ENCODE measurements at regions not wholly inside any gene's neighbourhood (a gene's known extent, or its start where the extent isn't known, plus 50 kb on each side); places are given as distances from the start of the nearest gene placed in this dataset.

DNA sequence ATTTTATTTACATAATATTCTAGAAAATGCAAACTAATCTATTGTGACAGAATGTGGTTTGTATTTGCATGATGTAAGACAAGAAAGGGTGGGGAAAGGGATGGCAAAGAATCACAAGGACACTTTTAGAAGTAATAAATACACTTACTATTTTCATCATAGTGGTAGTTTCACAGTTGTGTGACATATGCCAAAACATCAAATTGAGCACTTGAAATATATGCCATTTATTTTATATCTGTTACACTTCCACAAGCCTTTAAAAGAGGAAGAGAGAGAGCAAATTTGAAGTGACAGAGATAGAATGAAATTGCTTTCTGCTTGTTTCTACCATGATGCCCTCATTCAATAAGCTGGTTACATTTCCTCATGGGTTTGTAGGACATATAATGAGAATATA is 230.0 kb upstream of the NWD2 start:
- DNase-seq = no peak
- Histone ChIP-seq H3K27ac (ENCODE audit: insufficient read depth, low read length, poor library complexity, severe bottlenecking) (no peak overlapping the region), H3K4me1 (ENCODE audit: control insufficient read depth, insufficient read depth, low read length, poor library complexity, severe bottlenecking) (no peaks in the 10 kb centered on the region), H3K4me3 (ENCODE audit: insufficient read depth, low read depth, low read length, poor library complexity, severe bottlenecking) (no peak overlapping the region), H3K9me3 (ENCODE audit: control insufficient read depth, low read length) (no peaks in the 10 kb centered on the region), H3K27me3 (replicated peaks; ENCODE audit: control insufficient read depth, insufficient read depth, low read length, poor library complexity, severe bottlenecking) (no peaks in the 10 kb centered on the region), H3K36me3 (ENCODE audit: control insufficient read depth, insufficient read depth, low read length) (no peaks in the 10 kb centered on the region)

DNA sequence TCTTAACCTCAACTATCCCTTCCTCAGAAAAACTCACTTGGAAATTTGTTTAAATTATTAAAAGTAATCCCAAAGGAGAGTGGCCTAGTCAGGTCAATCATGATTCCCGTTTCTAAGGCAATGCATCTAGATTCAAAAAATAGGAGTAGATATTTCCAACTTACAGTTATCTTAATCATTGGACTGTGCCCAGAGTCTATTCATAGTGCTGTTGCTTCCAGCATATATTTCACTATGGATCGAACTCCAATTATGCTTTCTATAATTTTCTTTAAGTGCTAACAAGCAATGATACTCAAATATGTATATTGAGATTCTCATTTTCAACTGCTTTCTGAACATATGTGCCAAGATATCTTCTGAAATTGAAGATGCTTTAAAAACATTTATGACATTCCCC is 229.2 kb upstream of the NWD2 start:
- H3K4me3 ChIP-seq (ENCODE audit: insufficient read depth, low read depth, low read length, poor library complexity, severe bottlenecking) = no peak overlapping the region
- H3K4me1 ChIP-seq (ENCODE audit: control insufficient read depth, insufficient read depth, low read length, poor library complexity, severe bottlenecking) = no peaks in the 10 kb centered on the region
- no peak overlapping the region for H3K27ac ChIP-seq (ENCODE audit: insufficient read depth, low read length, poor library complexity, severe bottlenecking)
- H3K9me3 ChIP-seq (ENCODE audit: control insufficient read depth, low read length) = no peaks in the 10 kb centered on the region
- no peak for DNase-seq
- no peaks in the 10 kb centered on the region for H3K36me3 ChIP-seq (ENCODE audit: control insufficient read depth, insufficient read depth, low read length)
- H3K27me3 ChIP-seq (replicated peaks; ENCODE audit: control insufficient read depth, insufficient read depth, low read length, poor library complexity, severe bottlenecking) = no peaks in the 10 kb centered on the region

DNA sequence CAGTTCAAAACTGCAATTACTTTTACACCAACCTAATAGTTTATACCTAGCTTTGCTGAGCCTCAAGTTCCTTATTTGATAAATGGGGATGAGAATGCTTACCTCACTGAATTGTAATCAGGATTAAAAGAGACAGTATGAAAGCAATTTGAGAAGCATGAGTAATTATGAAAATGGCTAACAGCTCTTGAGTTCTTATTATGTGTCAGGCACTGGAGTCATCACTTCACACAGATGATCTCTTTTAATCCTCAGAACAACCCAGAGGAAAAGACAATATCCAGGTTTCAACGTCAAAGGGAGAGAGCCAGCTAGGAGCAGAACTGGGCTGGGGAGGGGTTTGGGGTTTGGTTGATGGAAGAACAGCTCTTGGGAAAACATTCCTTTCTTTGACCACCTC is 221.0 kb upstream of the NWD2 start:
- Histone ChIP-seq H3K9me3 (ENCODE audit: control insufficient read depth, low read length) (no peaks in the 10 kb centered on the region), H3K36me3 (ENCODE audit: control insufficient read depth, insufficient read depth, low read length) (no peaks in the 10 kb centered on the region), H3K27ac (ENCODE audit: insufficient read depth, low read length, poor library complexity, severe bottlenecking) (no peak overlapping the region), H3K4me1 (ENCODE audit: control insufficient read depth, insufficient read depth, low read length, poor library complexity, severe bottlenecking) (no peaks in the 10 kb centered on the region), H3K4me3 (ENCODE audit: insufficient read depth, low read depth, low read length, poor library complexity, severe bottlenecking) (no peak overlapping the region), H3K27me3 (replicated peaks; ENCODE audit: control insufficient read depth, insufficient read depth, low read length, poor library complexity, severe bottlenecking) (no peaks in the 10 kb centered on the region)
- no peak for DNase-seq

DNA sequence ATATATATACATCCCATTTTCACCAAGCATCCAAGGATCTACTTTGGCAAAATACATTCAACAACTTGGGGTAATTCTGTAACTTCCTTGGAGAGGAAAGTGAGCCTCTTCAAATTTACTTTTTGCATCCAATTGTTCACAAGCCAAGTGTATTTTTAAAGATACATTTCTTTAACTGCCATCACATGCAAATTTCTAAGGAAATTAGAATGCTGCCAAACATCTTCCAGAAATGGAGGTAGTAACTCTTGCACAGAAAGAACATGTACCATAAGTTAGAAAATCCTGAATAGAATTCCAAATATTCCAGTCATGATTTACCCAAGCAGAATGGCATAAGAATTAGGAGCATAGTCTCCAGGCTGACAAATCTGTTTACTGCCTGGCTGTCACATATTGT is 220.5 kb upstream of the NWD2 start:
- Histone ChIP-seq H3K36me3 (ENCODE audit: control insufficient read depth, insufficient read depth, low read length) (no peaks in the 10 kb centered on the region), H3K9me3 (ENCODE audit: control insufficient read depth, low read length) (no peaks in the 10 kb centered on the region), H3K27ac (ENCODE audit: insufficient read depth, low read length, poor library complexity, severe bottlenecking) (no peak overlapping the region), H3K27me3 (replicated peaks; ENCODE audit: control insufficient read depth, insufficient read depth, low read length, poor library complexity, severe bottlenecking) (no peaks in the 10 kb centered on the region), H3K4me1 (ENCODE audit: control insufficient read depth, insufficient read depth, low read length, poor library complexity, severe bottlenecking) (no peaks in the 10 kb centered on the region), H3K4me3 (ENCODE audit: insufficient read depth, low read depth, low read length, poor library complexity, severe bottlenecking) (no peak overlapping the region)
- no peak for DNase-seq

DNA sequence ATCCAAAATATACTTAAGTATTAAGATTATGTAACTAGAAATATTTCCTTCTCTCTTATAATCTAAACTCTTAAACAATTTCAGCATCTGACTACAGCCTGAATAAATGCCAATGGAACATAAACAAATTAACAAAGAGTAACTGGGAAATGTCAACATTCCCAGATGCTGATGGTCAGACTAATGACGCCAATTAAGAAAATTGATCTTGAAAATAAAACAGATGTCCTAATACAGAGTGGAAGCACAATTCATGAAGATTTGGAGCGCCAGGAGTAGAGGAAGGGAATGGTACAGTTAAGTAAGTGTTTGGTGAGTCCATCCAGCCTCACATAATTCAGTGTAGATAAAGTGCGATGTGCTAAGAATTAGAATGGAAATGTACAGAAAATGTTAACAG is 203.7 kb upstream of the NWD2 start:
- Histone ChIP-seq H3K27ac (ENCODE audit: insufficient read depth, low read length, poor library complexity, severe bottlenecking) (no peak overlapping the region), H3K9me3 (ENCODE audit: control insufficient read depth, low read length) (no peaks in the 10 kb centered on the region), H3K4me1 (ENCODE audit: control insufficient read depth, insufficient read depth, low read length, poor library complexity, severe bottlenecking) (no peaks in the 10 kb centered on the region), H3K36me3 (ENCODE audit: control insufficient read depth, insufficient read depth, low read length) (no peaks in the 10 kb centered on the region), H3K27me3 (replicated peaks; ENCODE audit: control insufficient read depth, insufficient read depth, low read length, poor library complexity, severe bottlenecking) (no peaks in the 10 kb centered on the region), H3K4me3 (ENCODE audit: insufficient read depth, low read depth, low read length, poor library complexity, severe bottlenecking) (no peak overlapping the region)
- DNase-seq = no peak

DNA sequence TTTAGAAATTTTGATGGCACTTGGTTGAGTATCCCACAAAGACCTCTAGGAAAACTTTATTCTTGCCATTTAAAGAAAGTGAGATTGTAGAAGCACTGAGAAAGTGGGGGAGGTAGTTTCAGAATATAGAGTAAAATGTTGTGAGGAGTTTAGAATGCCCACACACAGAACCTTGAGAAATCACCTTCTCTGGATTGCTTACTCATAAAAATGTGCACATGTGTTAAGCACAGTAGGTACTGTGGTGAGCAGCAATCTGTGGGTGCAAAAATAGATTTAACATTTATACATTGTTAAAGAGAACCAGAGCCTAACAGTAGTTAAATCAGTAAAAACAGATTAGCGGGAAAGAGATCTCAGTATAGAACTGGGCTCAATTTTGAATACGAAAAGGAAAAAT is 201.2 kb upstream of the NWD2 start:
- DNase-seq = no peak
- Histone ChIP-seq H3K27ac (ENCODE audit: insufficient read depth, low read length, poor library complexity, severe bottlenecking) (no peak overlapping the region), H3K36me3 (ENCODE audit: control insufficient read depth, insufficient read depth, low read length) (no peaks in the 10 kb centered on the region), H3K4me1 (ENCODE audit: control insufficient read depth, insufficient read depth, low read length, poor library complexity, severe bottlenecking) (no peaks in the 10 kb centered on the region), H3K27me3 (replicated peaks; ENCODE audit: control insufficient read depth, insufficient read depth, low read length, poor library complexity, severe bottlenecking) (no peaks in the 10 kb centered on the region), H3K4me3 (ENCODE audit: insufficient read depth, low read depth, low read length, poor library complexity, severe bottlenecking) (no peak overlapping the region), H3K9me3 (ENCODE audit: control insufficient read depth, low read length) (no peaks in the 10 kb centered on the region)

DNA sequence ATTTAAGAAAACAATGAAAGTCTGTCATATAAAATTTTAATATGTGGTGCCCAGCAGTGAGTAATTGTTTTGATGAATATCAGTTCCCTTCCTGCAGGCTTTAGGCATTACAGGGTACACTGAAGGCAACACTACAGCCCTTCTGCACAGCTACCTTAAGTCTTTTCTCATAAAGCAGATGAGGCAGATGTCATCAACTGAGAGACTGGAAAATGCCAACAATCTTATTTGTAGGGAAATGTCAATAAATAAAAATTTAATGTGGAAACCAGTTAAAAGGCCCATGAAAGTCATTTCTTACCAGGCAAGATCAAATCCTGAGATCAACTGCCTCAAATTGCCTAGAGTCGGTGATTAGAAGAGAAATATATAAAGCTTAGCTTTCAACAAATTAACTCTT is 193.4 kb upstream of the NWD2 start:
- no peak overlapping the region for H3K27ac ChIP-seq (ENCODE audit: insufficient read depth, low read length, poor library complexity, severe bottlenecking)
- no peak for DNase-seq

DNA sequence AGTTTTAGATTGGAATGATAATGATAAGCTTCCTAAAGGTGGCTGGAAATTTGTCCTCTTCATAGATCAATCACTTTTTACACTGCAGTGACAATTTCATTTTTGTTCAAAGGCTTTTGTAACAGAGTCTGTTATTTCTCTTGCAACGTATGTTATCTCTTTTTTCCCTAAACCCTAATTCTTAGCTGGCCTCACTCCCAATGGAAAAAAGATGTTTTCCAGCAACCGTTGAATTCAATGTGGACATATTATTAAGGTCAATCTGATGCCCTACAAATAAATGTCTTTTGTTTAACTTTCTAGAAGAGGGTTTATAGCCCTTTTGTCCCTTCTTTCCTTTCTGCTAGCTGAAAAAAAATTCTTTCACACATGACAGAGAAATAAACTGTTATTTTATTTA is 192.7 kb upstream of the NWD2 start:
- H3K27ac ChIP-seq (ENCODE audit: insufficient read depth, low read length, poor library complexity, severe bottlenecking) = no peak overlapping the region
- H3K27me3 ChIP-seq (replicated peaks; ENCODE audit: control insufficient read depth, insufficient read depth, low read length, poor library complexity, severe bottlenecking) = no peaks in the 10 kb centered on the region
- no peak overlapping the region for H3K4me3 ChIP-seq (ENCODE audit: insufficient read depth, low read depth, low read length, poor library complexity, severe bottlenecking)
- no peaks in the 10 kb centered on the region for H3K4me1 ChIP-seq (ENCODE audit: control insufficient read depth, insufficient read depth, low read length, poor library complexity, severe bottlenecking)
- H3K9me3 ChIP-seq (ENCODE audit: control insufficient read depth, low read length) = no peaks in the 10 kb centered on the region
- no peaks in the 10 kb centered on the region for H3K36me3 ChIP-seq (ENCODE audit: control insufficient read depth, insufficient read depth, low read length)
- DNase-seq = no peak

More for the DNA sequence above, 193.4 kb upstream of the NWD2 start:
- no peaks in the 10 kb centered on the region for H3K4me1 ChIP-seq (ENCODE audit: control insufficient read depth, insufficient read depth, low read length, poor library complexity, severe bottlenecking)
- H3K9me3 ChIP-seq (ENCODE audit: control insufficient read depth, low read length) = no peaks in the 10 kb centered on the region
- no peaks in the 10 kb centered on the region for H3K27me3 ChIP-seq (replicated peaks; ENCODE audit: control insufficient read depth, insufficient read depth, low read length, poor library complexity, severe bottlenecking)
- H3K4me3 ChIP-seq (ENCODE audit: insufficient read depth, low read depth, low read length, poor library complexity, severe bottlenecking) = no peak overlapping the region
- H3K36me3 ChIP-seq (ENCODE audit: control insufficient read depth, insufficient read depth, low read length) = no peaks in the 10 kb centered on the region

DNA sequence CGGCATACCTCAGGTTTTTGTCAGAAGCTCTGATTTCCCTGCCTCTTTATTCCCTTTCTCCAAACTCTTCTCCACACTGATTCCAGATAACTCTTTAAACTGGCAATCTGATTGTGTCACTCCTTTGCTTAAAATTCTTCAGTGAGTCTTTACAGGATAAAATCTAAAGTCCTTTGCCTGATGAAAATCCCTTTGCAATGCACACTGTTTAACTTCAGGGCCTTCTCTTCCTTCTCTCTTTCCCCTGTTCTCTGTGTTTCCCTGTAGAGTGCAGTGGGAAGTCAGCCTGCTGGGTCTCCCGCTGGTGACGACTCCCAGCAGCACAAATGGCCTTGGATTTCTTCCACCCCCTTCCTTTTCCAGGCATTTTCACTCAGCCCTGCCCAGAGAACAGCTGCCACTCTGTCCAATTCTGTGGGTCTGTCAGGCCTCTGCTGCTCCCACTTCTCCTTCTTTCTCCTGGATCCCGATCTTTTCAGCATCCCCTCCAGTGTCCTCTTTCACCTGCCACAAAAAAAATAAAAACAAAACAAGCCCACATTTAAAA is 189.9 kb upstream of the NWD2 start:
- H3K9me3 ChIP-seq (ENCODE audit: control insufficient read depth, low read length) = no peaks in the 10 kb centered on the region
- H3K36me3 ChIP-seq (ENCODE audit: control insufficient read depth, insufficient read depth, low read length) = no peaks in the 10 kb centered on the region
- no peaks in the 10 kb centered on the region for H3K27me3 ChIP-seq (replicated peaks; ENCODE audit: control insufficient read depth, insufficient read depth, low read length, poor library complexity, severe bottlenecking)
- H3K27ac ChIP-seq (ENCODE audit: insufficient read depth, low read length, poor library complexity, severe bottlenecking) = no peak overlapping the region
- no peaks in the 10 kb centered on the region for H3K4me1 ChIP-seq (ENCODE audit: control insufficient read depth, insufficient read depth, low read length, poor library complexity, severe bottlenecking)
- no peak overlapping the region for H3K4me3 ChIP-seq (ENCODE audit: insufficient read depth, low read depth, low read length, poor library complexity, severe bottlenecking)
- DNase-seq = no peak

DNA sequence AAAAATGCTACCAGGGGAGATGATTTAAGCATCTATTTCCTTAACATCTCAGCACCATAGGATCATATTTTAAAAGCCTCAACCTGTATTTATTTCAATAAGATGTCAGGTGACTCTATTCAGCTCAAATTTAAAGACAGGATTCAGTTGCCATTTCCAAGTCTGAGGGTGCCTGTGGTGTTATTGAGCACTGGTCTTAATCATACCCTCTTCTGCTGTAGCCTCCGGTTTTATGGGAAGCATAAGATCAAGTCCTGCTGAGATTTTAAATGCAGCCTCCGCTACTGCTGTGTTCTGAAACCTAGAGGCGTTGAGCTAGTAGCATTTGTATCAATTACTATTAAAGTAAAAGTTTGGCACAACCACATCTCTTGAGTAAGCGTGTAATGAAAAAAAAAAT is 185.7 kb upstream of the NWD2 start:
- DNase-seq = no peak
- Histone ChIP-seq H3K36me3 (ENCODE audit: control insufficient read depth, insufficient read depth, low read length) (no peaks in the 10 kb centered on the region), H3K4me3 (ENCODE audit: insufficient read depth, low read depth, low read length, poor library complexity, severe bottlenecking) (no peak overlapping the region), H3K9me3 (ENCODE audit: control insufficient read depth, low read length) (no peaks in the 10 kb centered on the region), H3K27me3 (replicated peaks; ENCODE audit: control insufficient read depth, insufficient read depth, low read length, poor library complexity, severe bottlenecking) (no peaks in the 10 kb centered on the region), H3K4me1 (ENCODE audit: control insufficient read depth, insufficient read depth, low read length, poor library complexity, severe bottlenecking) (no peaks in the 10 kb centered on the region), H3K27ac (ENCODE audit: insufficient read depth, low read length, poor library complexity, severe bottlenecking) (no peak overlapping the region)

DNA sequence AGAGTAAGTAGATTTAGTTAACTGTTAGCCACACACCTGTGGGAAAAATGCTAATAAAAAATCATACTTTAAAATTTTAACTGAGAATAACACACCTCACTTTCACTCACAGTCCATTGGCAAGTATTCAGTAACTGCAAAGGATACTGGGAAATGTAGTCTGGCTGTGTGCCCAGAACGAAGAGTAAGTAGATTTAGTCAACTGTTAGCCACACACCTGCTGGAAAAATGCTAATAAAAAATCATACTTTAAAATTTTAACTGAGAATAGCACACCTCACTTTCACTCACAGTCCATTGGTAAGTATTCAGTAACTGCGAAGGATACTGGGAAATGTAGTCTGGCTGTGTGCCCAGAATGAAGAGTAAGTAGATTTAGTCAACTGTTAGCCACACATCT is 178.4 kb upstream of the NWD2 start:
- no peak overlapping the region for H3K27ac ChIP-seq (ENCODE audit: insufficient read depth, low read length, poor library complexity, severe bottlenecking)
- H3K4me3 ChIP-seq (ENCODE audit: insufficient read depth, low read depth, low read length, poor library complexity, severe bottlenecking) = no peak overlapping the region
- no peaks in the 10 kb centered on the region for H3K4me1 ChIP-seq (ENCODE audit: control insufficient read depth, insufficient read depth, low read length, poor library complexity, severe bottlenecking)
- no peaks in the 10 kb centered on the region for H3K9me3 ChIP-seq (ENCODE audit: control insufficient read depth, low read length)
- H3K27me3 ChIP-seq (replicated peaks; ENCODE audit: control insufficient read depth, insufficient read depth, low read length, poor library complexity, severe bottlenecking) = no peaks in the 10 kb centered on the region
- no peak for DNase-seq
- H3K36me3 ChIP-seq (ENCODE audit: control insufficient read depth, insufficient read depth, low read length) = no peaks in the 10 kb centered on the region
